ENCODE measurements at regions not wholly inside any gene's neighbourhood (a gene's known extent, or its start where the extent isn't known, plus 50 kb on each side); places are given as distances from the start of the nearest gene placed in this dataset.
A peak's percentile ranks its signal among the peaks of the same experiment; 100 is the strongest.

GRCh38 chr1:5423109-5423508 lies 569.1 kb downstream of the NPHP4 start:
- intact Hi-C loops (cut with DNase I): no loop called here
- DNase-seq: peak in 16 of 42 donors; percentile 10 to 55 (median 20)

- DNase-seq: peak in 1 of 42 donors; percentile 4
- intact Hi-C loops (cut with DNase I): no loop called here
Observed at GRCh38 chr1:5419501-5419900, 572.7 kb downstream of the NPHP4 start.

- intact Hi-C loops (cut with DNase I): no loop called here
- DNase-seq: no peak
Observed at GRCh38 chr1:5416518-5416917, 575.7 kb downstream of the NPHP4 start.

GRCh38 chr1:5415606-5416005 lies 576.6 kb downstream of the NPHP4 start:
- intact Hi-C loops (cut with DNase I): no loop called here
- no peak for DNase-seq

- no peak for DNase-seq
- intact Hi-C loops (cut with DNase I): no loop called here
Observed at GRCh38 chr1:5410652-5411051, 581.6 kb downstream of the NPHP4 start.

GRCh38 chr1:5408401-5408800 lies 583.8 kb downstream of the NPHP4 start:
- DNase-seq: peak in 41 of 42 donors; percentile 19 to 81 (median 56)
- intact Hi-C loops (cut with DNase I): no loop called here

- DNase-seq: no peak
- intact Hi-C loops (cut with DNase I): no loop called here
Observed at GRCh38 chr1:5405263-5405662, 587.0 kb downstream of the NPHP4 start.

GRCh38 chr1:5404412-5405203 lies 587.6 kb downstream of the NPHP4 start:
- DNase-seq: no peak
- intact Hi-C loops (cut with DNase I): no loop called here

- intact Hi-C loops (cut with DNase I): no loop called here
Observed at GRCh38 chr1:5403935-5404334, 588.3 kb downstream of the NPHP4 start.

GRCh38 chr1:5402618-5403017 lies 589.6 kb downstream of the NPHP4 start:
- no peak for DNase-seq

More at GRCh38 chr1:5403935-5404334, 588.3 kb downstream of the NPHP4 start:
- DNase-seq: no peak

GRCh38 chr1:5399771-5400170 lies 592.5 kb downstream of the NPHP4 start:
- intact Hi-C loops (cut with DNase I): no loop called here
- DNase-seq: no peak

More at GRCh38 chr1:5402618-5403017, 589.6 kb downstream of the NPHP4 start:
- intact Hi-C loops (cut with DNase I): no loop called here

GRCh38 chr1:5396593-5396992 lies 595.6 kb downstream of the NPHP4 start:
- intact Hi-C loops (cut with DNase I): no loop called here
- no peak for DNase-seq

GRCh38 chr1:5394111-5394510 lies 598.1 kb downstream of the NPHP4 start:
- intact Hi-C loops (cut with DNase I): no loop called here
- DNase-seq: no peak

- DNase-seq: no peak
- intact Hi-C loops (cut with DNase I): no loop called here
Observed at GRCh38 chr1:5393603-5394002, 598.6 kb downstream of the NPHP4 start.

GRCh38 chr1:5393146-5393545 lies 599.1 kb downstream of the NPHP4 start:
- intact Hi-C loops (cut with DNase I): no loop called here

GRCh38 chr1:5391725-5392124 lies 600.5 kb downstream of the NPHP4 start:
- no peak for DNase-seq
- intact Hi-C loops (cut with DNase I): no loop called here

More at GRCh38 chr1:5393146-5393545, 599.1 kb downstream of the NPHP4 start:
- DNase-seq: no peak

- intact Hi-C loops (cut with DNase I): no loop called here
- DNase-seq: no peak
Observed at GRCh38 chr1:5390504-5390903, 601.7 kb downstream of the NPHP4 start.

- intact Hi-C loops (cut with DNase I): no loop called here
- no peak for DNase-seq
Observed at GRCh38 chr1:5389101-5389885, 602.9 kb downstream of the NPHP4 start.

GRCh38 chr1:5388622-5389021 lies 603.6 kb downstream of the NPHP4 start:
- intact Hi-C loops (cut with DNase I): no loop called here
- DNase-seq: no peak

- no peak for DNase-seq
- intact Hi-C loops (cut with DNase I): no loop called here
Observed at GRCh38 chr1:5386371-5386770, 605.9 kb downstream of the NPHP4 start.
